Stimulated activated CD8-positive, alpha-beta memory T cell treated with anti-CD3 and anti-CD28 coated beads, Interleukin-12 subunit alpha, Interleukin-12 subunit beta, amount 100 ng/mL, for 1 hour (primary cell): ENCODE measurements at regions not wholly inside any gene's neighbourhood (a gene's known extent, or its start where the extent isn't known, plus 50 kb on each side); places are given as distances from the start of the nearest gene placed in this dataset.

ENCODE experiments used
- DNase-seq: peaks from one replicate; pipeline ENCODE4 v3.0.0-alpha.2; 2020; ENCODE audit warnings: low read depth

DNA sequence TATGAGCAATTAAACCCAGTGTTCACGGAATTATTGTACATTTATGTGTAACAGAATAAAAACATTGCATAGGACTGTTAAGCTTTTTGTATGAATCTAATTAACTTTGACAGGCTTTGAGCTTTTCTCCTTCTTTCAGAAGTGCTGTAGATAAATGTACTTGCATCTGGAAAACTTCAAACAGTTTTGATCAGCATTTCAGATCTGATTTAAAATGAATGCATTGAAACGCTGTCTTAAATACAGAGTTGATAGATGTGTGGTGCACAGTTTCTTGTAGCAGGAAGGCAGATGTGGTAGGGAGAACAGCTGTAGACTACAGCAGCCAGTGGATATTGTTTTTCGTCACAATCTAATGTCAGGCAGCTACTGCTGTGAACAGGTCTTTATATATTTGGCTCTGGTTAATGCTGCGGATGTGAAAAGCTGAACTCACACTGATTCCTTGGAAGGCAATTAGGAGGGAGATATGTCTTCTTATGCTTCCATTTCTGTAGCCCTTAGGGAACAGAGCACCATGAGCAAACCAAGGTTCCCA, 193.8 kb upstream of the GOLIM4 start:
- DNase-seq = no peak

DNA sequence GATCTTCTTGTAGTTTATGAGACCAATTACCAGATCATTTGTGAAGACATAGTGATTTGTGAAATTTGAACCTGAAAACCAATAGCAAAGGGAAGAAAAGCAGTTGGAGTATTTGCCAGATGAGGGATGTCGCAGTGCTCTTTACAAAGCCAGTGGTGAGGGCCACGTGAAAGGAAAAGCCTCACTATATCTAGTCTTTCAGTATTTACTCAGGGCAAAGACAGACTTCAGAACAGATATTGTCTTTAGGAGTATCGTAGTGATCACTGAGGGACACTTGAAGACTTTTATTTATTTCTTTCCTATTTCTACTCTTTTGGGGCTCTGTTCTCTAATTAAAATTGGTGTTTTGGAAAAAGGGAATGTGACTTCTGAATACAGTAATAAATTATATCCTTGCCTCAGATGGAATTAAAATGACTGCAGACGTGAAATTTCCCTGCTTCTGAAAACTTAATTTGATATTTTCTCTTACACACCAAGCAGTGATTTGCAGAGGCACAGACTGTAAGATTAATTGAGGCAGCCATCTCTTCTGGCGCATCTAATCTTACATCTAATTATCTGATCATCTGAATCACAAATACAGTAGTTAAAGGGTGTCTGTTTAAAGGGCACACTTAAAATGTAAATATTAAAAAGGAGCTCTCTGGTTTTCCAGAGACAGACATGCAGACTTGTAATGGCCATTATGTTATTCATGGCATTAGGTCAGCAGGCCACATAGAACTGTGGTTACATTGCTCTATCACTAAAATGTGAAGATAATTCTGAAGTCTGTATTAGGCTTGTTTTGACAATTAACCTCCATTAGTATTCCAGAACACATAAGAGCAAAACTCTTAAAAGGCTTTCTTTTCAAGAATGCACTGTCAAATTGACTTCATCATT, 193.0 kb upstream of the GOLIM4 start:
- DNase-seq = no peak

DNA sequence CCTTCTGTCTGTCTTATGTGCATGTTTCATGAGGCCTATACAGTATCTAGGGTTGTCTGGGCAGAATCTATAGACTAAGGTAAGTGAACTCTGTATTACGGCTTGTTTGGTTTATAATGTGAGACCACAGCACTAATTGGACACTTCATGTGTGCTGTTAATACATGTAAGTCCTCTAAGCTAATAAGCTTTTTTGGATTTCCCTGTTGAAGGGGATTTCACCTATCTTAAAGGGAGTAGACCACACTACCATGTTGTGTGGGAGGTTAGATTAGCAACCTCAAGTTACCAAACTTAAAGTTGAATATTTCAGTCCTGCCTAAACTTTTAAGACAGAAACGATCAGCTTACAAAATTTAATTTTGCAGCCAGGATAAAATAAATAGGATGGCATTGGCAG, 189.8 kb upstream of the GOLIM4 start:
- DNase-seq = no peak

DNA sequence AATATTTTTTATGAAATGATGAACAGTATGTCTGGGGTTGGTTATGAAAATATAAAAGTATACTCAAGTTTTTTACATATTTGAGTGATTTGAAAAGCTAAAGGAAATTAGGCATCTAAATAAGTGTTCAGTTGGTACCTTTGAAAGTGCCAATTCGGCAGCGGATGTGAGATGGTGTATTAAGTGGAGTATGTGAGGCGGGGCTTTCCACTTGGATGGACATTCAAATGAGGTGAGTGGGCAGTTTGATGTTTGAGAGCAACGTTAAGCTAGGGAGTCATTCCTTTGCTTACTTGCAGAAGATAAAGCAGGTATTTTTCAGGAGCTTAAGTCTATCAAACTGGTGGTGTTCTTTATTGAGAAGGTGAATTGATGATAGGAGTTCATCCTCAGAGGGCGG, 189.0 kb upstream of the GOLIM4 start:
- no peak for DNase-seq

DNA sequence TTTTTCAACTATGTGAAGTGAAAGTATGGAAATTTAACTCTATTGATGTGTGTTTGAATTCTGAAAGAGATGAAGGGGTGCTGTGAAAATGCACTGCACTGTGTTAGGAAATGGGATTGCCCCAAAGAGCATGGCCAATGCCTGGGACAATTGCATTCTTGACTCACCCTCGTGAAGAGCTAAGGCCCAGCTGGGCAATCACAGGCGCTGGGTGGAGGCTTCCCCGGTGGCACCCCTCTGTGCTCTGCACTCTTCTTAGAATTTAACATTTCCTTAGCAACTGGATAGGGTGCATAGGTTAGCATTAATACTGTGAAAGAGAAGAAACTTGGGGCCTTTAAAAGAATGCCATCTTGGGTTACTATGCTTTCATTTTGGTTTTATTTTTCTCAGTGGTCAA, 179.9 kb upstream of the GOLIM4 start:
- DNase-seq = no peak

DNA sequence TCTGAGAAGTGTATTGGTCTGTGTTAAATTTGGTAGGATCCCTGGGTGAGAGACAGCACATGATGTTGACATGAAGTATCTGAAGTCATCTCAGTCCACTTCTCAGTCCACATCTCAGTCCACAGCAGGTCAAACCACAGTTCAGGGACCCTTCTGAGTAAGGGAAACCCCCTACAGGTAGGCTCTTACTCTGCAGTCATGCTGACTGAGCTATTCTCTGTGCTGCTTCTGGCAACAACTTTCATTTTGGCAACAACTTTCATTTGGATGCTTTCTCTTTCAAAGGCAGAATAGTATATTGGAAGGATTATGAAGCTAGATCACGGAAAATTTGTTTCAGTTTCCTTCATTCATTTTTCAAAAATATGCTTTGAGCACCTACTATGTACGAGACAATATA, 178.2 kb upstream of the GOLIM4 start:
- DNase-seq = no peak

DNA sequence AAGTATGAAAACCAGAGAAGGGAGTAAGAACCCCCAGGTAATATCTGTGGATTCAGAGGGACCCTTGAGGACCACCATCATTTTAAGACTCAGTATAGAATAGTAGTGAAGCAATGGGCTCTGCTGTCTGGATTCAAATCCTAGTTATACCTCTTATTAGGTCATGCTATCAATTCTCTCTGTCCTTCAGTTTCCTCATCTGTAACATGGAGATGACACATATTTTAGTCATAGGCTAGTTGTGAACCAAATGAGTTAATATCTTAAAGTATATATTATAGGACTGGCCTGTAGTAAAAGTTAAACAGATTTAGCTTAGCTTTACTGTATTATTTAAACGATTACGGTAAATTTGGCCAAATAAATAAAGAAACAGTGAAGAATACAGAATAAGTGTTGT, 177.3 kb upstream of the GOLIM4 start:
- DNase-seq = no peak

DNA sequence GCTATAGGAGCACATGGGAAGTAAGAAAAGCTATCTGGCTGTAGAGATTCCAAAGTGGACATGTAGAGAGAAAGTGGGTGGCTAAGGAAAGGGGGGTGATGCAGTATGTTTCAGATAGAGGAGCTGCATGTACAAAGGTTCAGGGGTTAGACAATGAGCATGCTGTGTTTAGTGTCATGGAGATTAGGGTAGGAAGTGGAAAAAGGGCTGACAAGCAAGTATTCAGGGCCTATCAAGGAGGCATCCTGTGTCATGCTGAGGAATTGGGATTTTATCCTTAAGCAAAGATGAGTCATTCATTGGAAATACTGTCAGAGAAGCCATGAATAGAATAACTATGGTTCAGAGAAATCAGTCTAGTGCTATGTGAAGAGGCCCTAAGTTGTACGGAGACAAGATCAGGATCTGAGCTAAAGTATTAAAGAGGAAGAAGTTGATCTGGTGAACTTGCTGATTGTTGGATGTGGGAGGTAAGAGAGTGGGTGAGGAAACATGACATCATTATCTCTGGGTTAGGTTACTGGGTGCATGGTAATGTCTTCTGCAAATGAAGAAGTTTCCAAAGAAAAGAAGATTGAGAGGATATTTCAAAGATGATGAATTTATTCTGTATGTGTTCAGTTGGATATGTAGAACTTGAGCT, 176.7 kb upstream of the GOLIM4 start:
- DNase-seq = no peak

DNA sequence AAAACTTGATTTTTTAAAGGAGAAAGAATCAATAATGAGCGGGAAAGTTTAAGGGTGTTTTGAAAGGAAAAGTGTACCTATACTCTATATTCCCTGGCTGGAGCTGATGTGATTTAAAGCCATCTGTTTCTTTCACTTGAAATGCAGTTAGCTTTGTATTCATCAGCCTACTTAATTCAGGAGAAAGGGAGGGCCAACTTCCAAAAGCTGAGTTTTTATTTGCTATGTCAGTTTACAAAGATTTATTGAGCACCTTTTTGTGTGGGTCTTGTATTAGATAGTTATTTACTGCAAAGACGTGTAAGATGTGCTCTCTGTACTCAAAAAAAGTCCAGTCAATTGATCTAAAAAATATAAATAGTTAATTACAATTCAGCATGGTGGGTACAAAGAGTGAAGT, 176.2 kb upstream of the GOLIM4 start:
- DNase-seq = no peak

DNA sequence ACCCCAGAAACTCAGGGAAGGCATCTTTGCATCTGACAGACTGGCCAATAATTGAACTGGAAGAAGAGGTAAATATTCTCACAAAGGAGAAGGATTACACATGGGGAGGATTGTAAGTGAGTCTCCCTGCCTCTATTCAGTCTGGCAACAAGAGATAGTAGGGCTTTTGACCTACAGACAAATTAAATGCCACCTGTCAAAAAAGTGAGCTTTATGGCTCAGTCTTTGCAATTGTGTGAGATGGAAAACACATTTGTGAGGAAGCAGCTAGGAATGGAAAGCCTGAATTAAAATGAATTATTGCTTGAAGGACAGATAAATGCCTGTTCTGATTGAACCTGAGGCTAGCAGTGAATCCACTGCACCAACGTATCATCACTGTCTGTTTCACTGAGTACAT, 173.3 kb upstream of the GOLIM4 start:
- no peak for DNase-seq

DNA sequence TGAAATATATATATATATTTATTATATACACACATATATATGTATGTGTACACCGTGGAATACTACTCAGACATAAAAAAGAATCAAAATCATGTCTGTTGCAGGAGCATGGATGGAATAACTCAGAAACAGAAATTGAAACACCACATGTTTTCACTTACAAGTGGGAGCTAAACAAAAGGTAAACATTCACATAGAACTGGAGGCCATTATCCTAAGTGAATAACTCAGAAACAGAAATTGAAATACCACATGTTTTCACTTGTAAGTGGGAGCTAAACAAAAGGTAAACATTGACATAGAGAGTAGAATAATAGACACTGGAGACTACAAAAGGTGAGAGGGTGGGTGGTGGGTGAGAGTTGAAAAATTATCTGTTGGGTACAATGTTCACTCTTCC, 171.5 kb upstream of the GOLIM4 start:
- DNase-seq = no peak

DNA sequence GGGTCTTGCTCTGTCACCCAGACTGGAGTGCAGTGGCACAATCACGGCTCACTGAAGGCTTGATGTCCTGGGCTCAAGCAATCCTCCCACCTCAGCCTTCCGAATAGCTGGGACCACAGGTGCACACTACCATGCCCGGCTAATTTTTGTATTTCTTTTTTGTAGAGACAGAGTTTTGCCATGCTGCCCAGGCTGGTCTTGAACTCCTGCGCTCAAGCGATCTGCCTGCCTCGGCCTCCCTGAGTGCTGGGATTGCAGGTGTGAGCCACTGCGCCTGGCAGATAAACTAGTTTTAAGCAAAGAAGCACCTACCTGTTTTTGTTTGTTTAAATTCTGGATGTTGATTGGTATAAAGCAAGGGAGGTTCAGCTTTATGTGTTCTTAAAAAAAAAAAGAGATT, 170.6 kb upstream of the GOLIM4 start:
- no peak for DNase-seq

DNA sequence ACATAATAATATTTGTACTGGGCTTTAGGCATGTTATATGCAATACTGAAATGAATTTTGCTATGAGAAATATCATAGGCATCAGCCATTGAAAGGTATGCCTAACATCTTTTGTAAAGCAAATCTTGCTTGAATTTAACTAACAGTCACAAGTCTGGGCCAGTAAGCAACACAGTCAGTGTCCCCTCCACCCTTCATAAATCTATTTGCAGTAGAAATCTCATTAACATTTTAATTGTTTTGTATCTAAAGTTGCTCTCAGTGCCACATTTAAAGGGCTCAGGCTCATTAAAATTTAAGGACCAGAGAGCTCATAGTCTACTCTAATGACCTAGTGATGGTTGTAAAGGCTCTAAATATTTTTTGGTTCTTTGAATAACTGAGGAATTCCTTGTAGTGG, 167.2 kb upstream of the GOLIM4 start:
- DNase-seq = no peak

DNA sequence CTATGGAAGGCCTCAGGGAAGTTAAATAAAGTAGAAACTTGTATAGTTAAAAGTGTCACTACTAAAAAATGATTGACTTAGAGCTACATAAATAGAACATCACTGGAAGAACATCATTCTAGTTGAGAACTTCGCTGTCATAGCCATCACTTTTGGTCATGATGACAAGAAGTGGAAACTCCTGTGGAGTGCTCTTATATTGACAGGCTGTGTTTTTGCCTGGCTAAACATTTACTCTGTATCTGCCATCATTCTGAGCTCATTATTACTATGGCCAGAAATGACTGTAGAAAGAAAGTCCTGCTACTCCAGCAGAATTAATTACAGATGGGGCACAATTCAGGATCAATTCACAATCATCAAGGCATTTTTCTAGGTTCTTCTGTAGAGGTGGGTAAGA, 165.1 kb upstream of the GOLIM4 start:
- DNase-seq = no peak

DNA sequence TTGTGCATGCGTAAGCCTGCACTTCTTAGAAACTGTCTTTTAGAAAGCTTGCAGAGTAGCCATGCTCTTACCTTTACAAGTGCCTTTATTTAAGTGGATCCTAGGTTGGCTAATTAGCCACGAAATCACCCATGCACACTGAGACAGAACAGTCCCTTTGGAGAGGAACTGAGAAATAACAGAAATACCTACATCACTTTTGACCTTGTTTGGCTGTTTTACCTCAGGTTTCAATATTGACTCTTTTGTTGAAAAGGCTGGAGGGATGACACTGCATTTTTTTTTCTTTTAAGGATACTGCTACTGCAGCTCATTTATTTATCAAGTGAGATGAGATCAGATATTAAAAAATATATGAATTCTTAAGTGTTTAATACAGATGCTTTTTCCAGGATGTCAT, 155.6 kb upstream of the GOLIM4 start:
- DNase-seq = no peak

DNA sequence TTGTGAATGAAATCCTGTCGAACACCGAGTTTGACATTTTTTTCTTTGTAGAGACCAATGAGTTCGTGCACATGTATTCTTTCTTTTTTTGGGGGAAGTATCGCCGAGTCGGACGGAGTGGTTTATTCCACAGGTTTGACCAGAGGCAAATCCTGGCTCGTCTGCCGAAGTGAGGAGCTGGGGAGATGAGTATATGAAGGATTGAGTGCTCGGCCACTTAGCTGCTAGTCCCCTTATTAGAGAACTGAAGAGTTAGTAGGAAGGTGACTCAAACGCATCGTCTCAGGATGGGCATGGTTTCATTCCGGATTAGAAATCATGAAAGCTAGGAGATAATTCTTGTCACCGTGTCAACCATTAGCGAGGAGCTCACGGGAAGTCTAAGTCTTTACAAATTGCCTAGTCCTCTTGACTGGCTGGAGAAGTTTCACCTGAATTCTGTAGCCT, 154.7 kb upstream of the GOLIM4 start:
- DNase-seq = no peak

DNA sequence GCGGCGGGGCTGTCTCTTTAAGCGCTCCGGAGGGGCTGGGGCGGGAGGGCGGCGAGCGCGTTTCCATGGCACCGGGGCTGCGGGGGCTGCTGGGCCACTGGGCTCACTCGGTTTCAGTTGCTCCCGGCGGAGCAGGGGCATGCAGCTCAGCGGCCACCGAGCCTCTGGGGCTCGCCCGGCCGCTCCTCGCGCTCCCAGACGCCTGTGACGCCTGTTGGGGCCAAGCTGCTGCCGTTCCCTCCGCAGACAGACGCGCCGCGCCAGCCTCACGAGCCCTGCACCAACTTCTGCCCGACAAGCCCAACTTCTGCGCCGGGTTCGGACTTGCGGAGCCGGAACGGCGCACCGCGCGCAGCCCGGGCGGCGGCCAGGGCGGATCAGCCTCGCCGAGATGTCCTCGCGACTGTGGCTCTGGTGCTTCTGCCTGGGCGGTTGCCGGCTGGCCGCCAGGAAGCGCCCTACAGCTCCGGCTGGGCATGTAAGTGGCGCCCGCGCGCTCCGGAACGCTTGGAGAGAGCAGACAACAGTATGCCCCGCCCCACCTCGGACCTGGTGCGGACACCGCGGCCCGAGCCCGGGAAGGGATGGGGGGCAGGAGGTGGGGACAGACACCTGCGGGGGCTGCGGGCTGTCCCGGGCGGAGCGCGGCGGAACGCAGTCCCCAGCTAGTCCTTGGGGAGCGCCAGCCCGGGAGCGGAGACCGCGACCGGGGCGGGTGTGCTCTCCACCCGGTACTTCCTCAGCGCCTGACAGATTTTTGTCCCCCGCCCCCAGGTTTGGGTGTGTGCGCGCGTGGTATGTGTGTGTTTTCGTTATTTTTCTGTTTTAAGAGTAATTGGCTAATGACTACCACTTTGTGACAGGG, 154.1 kb upstream of the GOLIM4 start:
- no peak for DNase-seq

DNA sequence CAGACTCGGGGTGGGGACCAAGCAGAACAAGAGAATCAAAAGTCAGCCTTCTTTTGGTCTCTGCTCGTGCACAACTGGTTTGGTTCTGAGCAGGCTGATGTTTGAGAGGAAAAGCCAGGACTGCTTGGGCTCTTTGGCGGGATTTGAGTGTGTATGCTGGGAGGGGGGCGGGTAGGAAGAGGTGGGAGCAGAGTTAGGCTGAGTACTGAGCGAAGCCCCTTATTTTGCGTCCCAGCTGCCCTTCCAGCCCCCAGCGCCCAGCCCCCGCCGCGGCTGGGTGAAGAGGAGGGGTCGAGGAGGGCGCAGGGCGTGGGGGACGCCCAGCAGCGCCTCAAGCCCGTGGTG, 153.5 kb upstream of the GOLIM4 start:
- no peak for DNase-seq

DNA sequence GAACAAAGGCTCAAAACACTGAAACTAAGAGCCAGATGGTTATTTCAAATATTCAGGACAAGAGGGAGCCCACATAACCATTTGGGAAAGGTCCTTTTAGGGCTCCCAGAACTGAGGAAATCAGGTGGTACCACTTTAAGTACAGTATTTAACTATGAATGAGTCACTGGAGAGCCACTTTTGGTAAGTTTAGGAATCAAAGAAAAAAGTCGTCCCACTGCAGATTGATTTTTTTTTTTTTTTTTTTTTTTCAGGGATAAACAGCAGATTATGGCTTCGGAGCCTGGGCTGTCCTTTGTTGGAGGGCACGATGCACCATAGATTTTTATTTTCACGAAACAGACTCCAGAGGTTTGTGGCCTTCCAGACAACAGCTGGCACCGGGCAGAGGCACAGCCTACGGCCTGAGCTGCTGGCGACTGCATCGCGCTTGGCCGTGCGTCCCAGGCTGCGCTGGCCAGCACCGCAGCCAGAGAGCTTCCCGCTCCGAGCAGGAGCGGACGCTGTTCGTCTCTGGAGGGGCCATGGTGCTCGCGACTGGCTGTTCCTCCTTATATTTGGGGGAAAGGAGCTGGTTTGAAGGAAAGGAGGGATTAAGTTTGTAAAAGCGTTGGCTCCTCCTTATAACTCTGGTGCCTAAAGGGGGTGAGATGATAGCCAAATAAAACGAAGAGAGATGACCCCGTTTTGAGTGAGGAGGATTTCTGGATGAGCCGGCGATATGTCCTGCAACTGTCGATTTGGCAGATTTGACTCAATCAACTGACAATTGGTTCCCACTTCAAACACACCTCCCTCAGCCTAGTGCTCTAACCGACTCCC, 152.9 kb upstream of the GOLIM4 start:
- no peak for DNase-seq

DNA sequence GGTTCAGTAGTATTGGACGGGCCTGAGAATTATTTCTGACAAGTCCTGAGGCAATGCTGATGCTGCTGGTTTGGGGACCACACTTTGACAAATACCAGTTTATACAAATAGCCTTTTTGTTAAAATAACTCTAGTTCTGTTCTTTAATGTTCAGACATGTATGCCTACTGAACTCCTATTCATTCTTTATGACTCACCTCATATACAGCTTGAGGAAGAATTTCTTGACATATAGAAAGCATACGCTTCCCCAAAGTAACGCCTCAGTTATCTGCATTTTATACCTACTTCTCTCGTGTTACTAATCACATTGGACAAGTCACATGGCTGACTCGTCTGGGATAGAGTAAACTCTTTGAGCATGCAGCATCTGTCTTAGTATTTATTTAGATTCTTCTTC, 145.4 kb upstream of the GOLIM4 start:
- DNase-seq = no peak

DNA sequence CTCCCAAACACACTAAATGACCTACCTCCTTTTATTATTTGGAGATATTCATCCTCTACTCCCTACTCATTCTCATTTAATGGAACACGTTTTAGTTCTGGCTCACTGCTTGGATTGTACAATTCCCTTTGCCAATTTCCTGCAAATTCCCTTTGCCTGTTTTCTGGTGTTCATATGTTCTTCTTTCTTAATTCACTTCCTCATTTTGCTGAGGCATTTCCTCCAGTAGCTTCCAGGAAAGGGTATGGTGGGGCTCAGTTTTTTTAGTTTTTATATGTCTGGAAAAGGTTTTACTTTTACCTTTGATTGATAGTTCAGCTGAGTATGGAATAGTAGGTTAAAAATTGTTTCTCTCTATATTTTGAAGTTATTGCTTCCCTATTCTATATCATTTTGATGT, 143.6 kb upstream of the GOLIM4 start:
- no peak for DNase-seq

DNA sequence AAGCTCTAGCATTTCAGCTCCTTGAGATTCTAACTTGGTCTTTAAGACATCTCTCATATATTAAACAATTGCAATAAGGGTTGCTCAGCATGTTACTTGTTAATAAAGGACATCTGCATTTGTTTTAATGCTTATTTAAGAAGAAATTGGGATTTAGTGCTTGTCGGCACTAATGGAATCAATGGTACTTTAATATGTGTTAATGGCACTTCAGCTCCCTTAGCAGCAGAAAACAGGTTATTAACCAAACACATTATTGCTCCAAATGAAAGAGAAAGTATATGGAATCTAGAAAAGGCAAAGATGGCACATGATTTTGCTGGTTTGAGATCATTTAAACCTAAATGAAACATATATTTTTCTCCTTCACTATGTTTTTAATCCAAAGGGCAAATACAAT, 137.3 kb upstream of the GOLIM4 start:
- no peak for DNase-seq
